ENCODE measurements at regions not wholly inside any gene's neighbourhood (a gene's known extent, or its start where the extent isn't known, plus 50 kb on each side); places are given as distances from the start of the nearest gene placed in this dataset.

GRCh38 chr10:85544956-85545355 lies 821.6 kb downstream of the GRID1 start:
- no peak overlapping the region for H4K91ac ChIP-seq (ENCODE audit: insufficient read length, low read depth, low read length)
- H3K36me3 Mint-ChIP-seq (ENCODE audit: insufficient read depth in 1 of 3, low read depth in 3 of 3), result no peaks in the 10 kb centered on the region; a peak in 1 of 7 replicates

More at GRCh38 chr10:85544956-85545355, 821.6 kb downstream of the GRID1 start:
- H4K8ac ChIP-seq (replicated peaks; ENCODE audit: insufficient read length, low read depth, low read length), result no peak overlapping the region
- no peak overlapping the region for H2BK12ac ChIP-seq (ENCODE audit: insufficient read length, low read depth, low read length)
- H3K18ac ChIP-seq (ENCODE audit: insufficient read length, low read depth, low read length), result no peak overlapping the region
- H3K14ac ChIP-seq (ENCODE audit: insufficient read depth, low read length), result no peak overlapping the region
- no peak overlapping the region for H3K9ac ChIP-seq (ENCODE audit: extremely low read depth, insufficient read length, low read length)
- no peak overlapping the region for H3T11ph ChIP-seq (ENCODE audit: low read length)
- no peak overlapping the region for H3K27ac ChIP-seq (ENCODE audit: insufficient read length, low read depth, low read length)
- H3K9me3 ChIP-seq (ENCODE audit: control insufficient read depth, low read depth, low read length), result no peaks in the 10 kb centered on the region
- no peak overlapping the region for H2AFZ ChIP-seq (ENCODE audit: low read length)
- no peak overlapping the region for H2BK5ac ChIP-seq (ENCODE audit: insufficient read length, low read length)
- no peaks in the 10 kb centered on the region for H3K27me3 ChIP-seq (ENCODE audit: insufficient read depth, low read length)
- no peak overlapping the region for H4K5ac ChIP-seq (ENCODE audit: insufficient read length, low read depth, low read length)
- H3K4me2 ChIP-seq (ENCODE audit: insufficient read depth, insufficient read length, low read length), result no peak overlapping the region
- H3K23ac ChIP-seq (ENCODE audit: insufficient read length, low read depth, low read length), result no peak overlapping the region
- no peaks in the 10 kb centered on the region for H3K79me2 ChIP-seq (ENCODE audit: insufficient read depth, low read length)
- no peak overlapping the region for H3K4me3 Mint-ChIP-seq
- H3K4me1 ChIP-seq (ENCODE audit: insufficient read depth, low read length), result peaks cover 5% of the 10 kb centered on the region; the same call in 1 of the 2 replicates
- H3K23me2 ChIP-seq (ENCODE audit: insufficient read length, low read depth, low read length, poor library complexity, severe bottlenecking), result no peaks in the 10 kb centered on the region
- no peak overlapping the region for H3K56ac ChIP-seq (ENCODE audit: insufficient read length, low read depth, low read length)
- no peaks in the 10 kb centered on the region for H3K79me1 ChIP-seq (ENCODE audit: insufficient read depth, low read depth, low read length, poor library complexity, severe bottlenecking)
- no peak overlapping the region for H2BK15ac ChIP-seq (ENCODE audit: low read depth, low read length)
- WGBS (ENCODE audit: extremely low coverage, insufficient read length, low lambda C conversion rate), result no CpG with 5 or more reads among the region's 3 CpGs
- H3K27me3 Mint-ChIP-seq (ENCODE audit: low read depth), result no peaks in the 10 kb centered on the region
- no peak for TF ChIP-seq CTCF (conservative IDR thresholded peaks at IDR 0.05)
- H3K27ac Mint-ChIP-seq, result peak overlapping the region in 1 of 3 experiments; percentile 1; a peak in 2 of 7 replicates
- H3K4me1 Mint-ChIP-seq, result peaks cover 28 to 32% of the 10 kb centered on the region in 2 experiments
- H3K9me3 Mint-ChIP-seq, result no peaks in the 10 kb centered on the region
- H3K4ac ChIP-seq (ENCODE audit: low read depth, low read length), result no peak overlapping the region
- no peaks in the 10 kb centered on the region for H4K20me1 ChIP-seq (ENCODE audit: control insufficient read depth, insufficient read depth, insufficient read length)
- H2BK120ac ChIP-seq (ENCODE audit: low read depth, low read length, poor library complexity, severe bottlenecking), result no peak overlapping the region
- H2BK20ac ChIP-seq (ENCODE audit: low read depth, low read length, poor library complexity, severe bottlenecking), result no peak overlapping the region
- no peak for DNase-seq
- H2AK5ac ChIP-seq (ENCODE audit: insufficient read length, low read length), result no peak overlapping the region

Measured in H9 (cell line).